Parathyroid adenoma (tissue), 2 donors: ENCODE measurements at regions not wholly inside any gene's neighbourhood (a gene's known extent, or its start where the extent isn't known, plus 50 kb on each side); places are given as distances from the start of the nearest gene placed in this dataset.

Experiments used
- H2AFZ ChIP-seq: fragments of 300-600 bp; sonication (generic); one replicate; pipeline ENCODE4 v1.7.0; 2017; ENCODE audit warnings: antibody characterized with exemption, mild to moderate bottlenecking
- H3K27ac ChIP-seq: fragments of 300-600 bp; sonication (generic); one replicate; pipeline ENCODE4 v1.7.0; 2017
- H3K27me3 ChIP-seq: fragments of 300-600 bp; sonication (generic); one replicate; pipeline ENCODE4 v1.7.0; 2017; ENCODE audit warnings: low read length; ENCODE audit not compliant: control insufficient read depth, insufficient read depth
- H3K36me3 ChIP-seq: fragments of 300-600 bp; sonication (generic); one replicate; pipeline ENCODE4 v1.7.0; 2017; ENCODE audit warnings: low read length; ENCODE audit not compliant: control insufficient read depth, insufficient read depth
- H3K4me1 ChIP-seq: fragments of 300-600 bp; sonication (generic); one replicate; pipeline ENCODE4 v1.7.0; 2017; ENCODE audit warnings: control low read depth
- H3K4me2 ChIP-seq: fragments of 300-600 bp; sonication (generic); one replicate; pipeline ENCODE4 v1.7.0; 2017; ENCODE audit warnings: low read length
- H3K4me3 ChIP-seq: fragments of 300-600 bp; sonication (generic); one replicate; pipeline ENCODE4 v1.7.0; 2017; ENCODE audit warnings: low read depth, low read length
- H3K79me2 ChIP-seq: fragments of 300-600 bp; sonication (generic); one replicate; pipeline ENCODE4 v1.7.0; 2017; ENCODE audit warnings: control low read depth
- H3K9ac ChIP-seq: fragments of 300-600 bp; sonication (generic); one replicate; pipeline ENCODE4 v1.7.0; 2017; ENCODE audit warnings: mild to moderate bottlenecking
- H3K9me3 ChIP-seq: fragments of 300-600 bp; sonication (generic); one replicate; pipeline ENCODE4 v1.7.0; 2017; ENCODE audit warnings: low read length; ENCODE audit not compliant: control insufficient read depth
- TF ChIP-seq, protein P1 (sequence below): fragments of 300-600 bp; sonication (generic); IDR thresholded peaks from one replicate; pipeline ENCODE4 v1.7.0; 2017; ENCODE audit warnings: antibody characterized with exemption, mild to moderate bottlenecking
- donor health status: primary hyperparathyroidism.

DNA sequence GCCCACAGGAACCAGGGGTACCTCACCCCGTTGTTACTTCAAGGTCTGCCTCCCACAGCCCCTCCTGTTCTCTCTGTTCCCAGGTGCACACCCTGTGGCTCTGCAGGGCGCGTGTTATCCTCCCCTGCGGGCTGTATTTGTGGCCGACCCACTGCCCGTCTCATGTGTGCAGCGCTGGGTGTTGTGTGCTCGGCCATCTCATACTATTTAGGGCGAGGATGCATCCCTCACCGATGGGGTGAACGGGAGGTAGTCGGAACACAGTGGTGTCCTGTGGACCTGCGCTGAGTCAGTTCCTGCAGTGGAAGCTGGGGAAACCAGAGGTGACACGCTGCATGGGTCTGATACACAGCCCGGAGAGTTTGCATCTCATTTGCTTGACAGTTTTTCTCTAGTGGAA, 94.5 kb upstream of the SULF2 start:
- H3K36me3 ChIP-seq, result no peaks in the 10 kb centered on the region
- no peak overlapping the region for H3K4me3 ChIP-seq
- H2AFZ ChIP-seq, result no peak overlapping the region
- no peaks in the 10 kb centered on the region for H3K27me3 ChIP-seq
- H3K4me2 ChIP-seq, result no peak overlapping the region
- H3K27ac ChIP-seq, result no peak overlapping the region
- H3K4me1 ChIP-seq, result no peaks in the 10 kb centered on the region
- H3K9me3 ChIP-seq, result no peaks in the 10 kb centered on the region
- TF ChIP-seq, protein P1, sequence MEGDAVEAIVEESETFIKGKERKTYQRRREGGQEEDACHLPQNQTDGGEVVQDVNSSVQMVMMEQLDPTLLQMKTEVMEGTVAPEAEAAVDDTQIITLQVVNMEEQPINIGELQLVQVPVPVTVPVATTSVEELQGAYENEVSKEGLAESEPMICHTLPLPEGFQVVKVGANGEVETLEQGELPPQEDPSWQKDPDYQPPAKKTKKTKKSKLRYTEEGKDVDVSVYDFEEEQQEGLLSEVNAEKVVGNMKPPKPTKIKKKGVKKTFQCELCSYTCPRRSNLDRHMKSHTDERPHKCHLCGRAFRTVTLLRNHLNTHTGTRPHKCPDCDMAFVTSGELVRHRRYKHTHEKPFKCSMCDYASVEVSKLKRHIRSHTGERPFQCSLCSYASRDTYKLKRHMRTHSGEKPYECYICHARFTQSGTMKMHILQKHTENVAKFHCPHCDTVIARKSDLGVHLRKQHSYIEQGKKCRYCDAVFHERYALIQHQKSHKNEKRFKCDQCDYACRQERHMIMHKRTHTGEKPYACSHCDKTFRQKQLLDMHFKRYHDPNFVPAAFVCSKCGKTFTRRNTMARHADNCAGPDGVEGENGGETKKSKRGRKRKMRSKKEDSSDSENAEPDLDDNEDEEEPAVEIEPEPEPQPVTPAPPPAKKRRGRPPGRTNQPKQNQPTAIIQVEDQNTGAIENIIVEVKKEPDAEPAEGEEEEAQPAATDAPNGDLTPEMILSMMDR, result no peak
- H3K9ac ChIP-seq, result no peak overlapping the region
- H3K79me2 ChIP-seq, result no peaks in the 10 kb centered on the region

DNA sequence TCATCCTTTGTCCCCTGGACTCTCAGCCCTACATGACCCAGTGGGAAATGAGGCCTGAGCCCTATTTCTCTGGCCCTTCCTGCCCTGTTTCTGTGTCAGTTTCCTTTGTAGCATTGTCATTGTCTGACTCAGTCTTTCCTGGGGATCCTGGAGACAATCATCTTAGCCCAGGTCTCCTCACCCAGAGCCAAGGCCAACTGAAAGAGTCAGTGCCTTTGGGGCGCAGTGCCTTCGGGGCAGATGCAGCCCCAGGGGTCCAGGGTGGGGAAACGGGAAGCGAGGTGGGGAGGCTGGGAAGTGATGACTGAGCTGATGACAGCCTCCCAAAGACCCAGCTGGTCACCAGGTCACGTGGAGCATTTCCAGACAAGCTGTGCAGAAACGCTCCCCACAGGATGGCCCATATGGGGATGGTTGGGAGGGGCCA, 93.3 kb upstream of the SULF2 start:
- TF ChIP-seq, protein P1, result no peak
- H3K27me3 ChIP-seq, result no peaks in the 10 kb centered on the region
- no peak overlapping the region for H3K27ac ChIP-seq
- no peaks in the 10 kb centered on the region for H3K4me1 ChIP-seq
- H2AFZ ChIP-seq, result no peak overlapping the region
- H3K79me2 ChIP-seq, result no peaks in the 10 kb centered on the region
- no peak overlapping the region for H3K9ac ChIP-seq
- H3K36me3 ChIP-seq, result no peaks in the 10 kb centered on the region
- no peaks in the 10 kb centered on the region for H3K9me3 ChIP-seq
- no peak overlapping the region for H3K4me3 ChIP-seq
- no peak overlapping the region for H3K4me2 ChIP-seq

DNA sequence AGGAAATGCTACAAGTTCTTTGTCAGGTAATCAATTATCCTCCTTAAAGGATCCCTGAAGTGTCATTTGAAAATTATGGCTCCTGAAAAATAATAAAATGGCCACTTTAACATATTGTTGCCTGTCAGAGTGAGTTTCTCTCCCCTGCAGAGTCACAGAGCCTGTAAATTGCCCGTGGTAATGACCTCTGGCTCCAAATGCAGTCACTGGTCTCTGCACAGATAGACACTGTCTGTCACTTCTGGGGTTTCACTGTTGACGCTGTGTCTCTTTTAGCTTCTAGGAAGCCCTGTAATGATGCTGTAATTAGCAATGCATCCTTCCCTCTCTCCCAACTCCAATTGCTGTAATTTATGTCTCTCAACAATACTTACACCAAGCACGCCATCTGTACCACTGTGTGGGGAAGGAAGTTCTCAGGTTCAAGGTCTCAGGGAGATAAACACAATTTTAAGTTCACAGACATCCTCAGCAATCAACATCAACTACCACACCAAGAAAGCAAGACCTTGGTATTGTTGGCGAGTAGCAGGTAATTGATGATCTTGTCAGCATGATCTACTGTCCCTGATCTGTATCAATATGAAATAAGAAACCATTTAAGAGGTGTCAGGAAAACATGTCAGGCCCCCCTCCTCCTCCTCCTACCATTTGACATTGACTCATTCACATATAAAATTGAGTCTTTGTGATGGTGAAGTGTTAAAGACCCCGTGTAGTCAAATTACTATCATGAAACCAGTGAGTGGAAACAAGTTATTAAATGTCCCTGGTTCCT, 91.2 kb upstream of the SULF2 start:
- TF ChIP-seq, protein P1, result no peak
- no peak overlapping the region for H3K27ac ChIP-seq
- no peak overlapping the region for H3K4me2 ChIP-seq
- H3K9me3 ChIP-seq, result no peaks in the 10 kb centered on the region
- H3K4me3 ChIP-seq, result no peak overlapping the region
- no peak overlapping the region for H3K9ac ChIP-seq
- H3K79me2 ChIP-seq, result no peaks in the 10 kb centered on the region
- no peaks in the 10 kb centered on the region for H3K4me1 ChIP-seq
- no peak overlapping the region for H2AFZ ChIP-seq
- no peaks in the 10 kb centered on the region for H3K27me3 ChIP-seq
- H3K36me3 ChIP-seq, result no peaks in the 10 kb centered on the region

DNA sequence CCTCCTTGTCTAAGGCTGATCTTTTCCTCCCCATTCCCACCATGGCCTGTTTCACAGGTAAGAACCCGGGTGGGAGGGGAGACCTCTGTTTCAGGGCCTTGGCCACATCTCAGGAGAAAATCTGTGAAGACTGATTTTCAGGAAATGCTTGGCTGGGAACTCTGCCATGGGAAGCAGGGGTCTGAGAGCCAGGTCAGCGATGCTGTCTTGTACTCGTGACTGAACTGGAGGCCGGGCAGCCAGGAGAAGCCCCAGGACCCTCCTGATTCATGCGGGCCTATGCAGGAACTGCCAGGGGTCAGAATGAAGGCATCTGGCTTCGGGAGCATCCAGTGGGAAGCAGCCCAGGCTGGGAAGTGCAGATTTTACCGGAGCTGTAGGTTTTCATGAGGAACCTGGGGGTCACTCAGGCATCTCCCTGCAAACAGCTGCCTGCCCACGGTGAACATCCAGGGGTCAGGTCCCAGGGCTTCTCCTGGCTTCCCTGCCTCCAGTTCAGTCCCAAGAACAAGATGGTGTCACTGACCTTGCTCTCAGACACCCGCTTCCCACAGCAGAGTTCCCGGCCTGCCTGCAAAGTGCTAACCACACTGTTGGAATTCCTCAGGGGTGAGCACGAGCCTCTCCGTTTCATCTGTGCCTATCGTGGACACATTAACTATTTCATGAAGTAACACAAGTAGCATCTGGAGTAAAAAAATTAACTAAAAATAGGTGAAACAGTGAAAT, 90.2 kb upstream of the SULF2 start:
- Histone ChIP-seq H3K36me3 (no peaks in the 10 kb centered on the region), H3K4me1 (no peaks in the 10 kb centered on the region), H3K4me2 (no peak overlapping the region), H2AFZ (no peak overlapping the region), H3K79me2 (no peaks in the 10 kb centered on the region), H3K27ac (no peak overlapping the region), H3K4me3 (no peak overlapping the region), H3K9me3 (no peaks in the 10 kb centered on the region), H3K9ac (no peak overlapping the region), H3K27me3 (no peaks in the 10 kb centered on the region)
- TF ChIP-seq, protein P1, result no peak
